Ovary (tissue), 7 donors: ENCODE measurements at regions not wholly inside any gene's neighbourhood (a gene's known extent, or its start where the extent isn't known, plus 50 kb on each side); places are given as distances from the start of the nearest gene placed in this dataset.
"Not testable (repeated sequence)": the region's sequence is repeated elsewhere in the genome, so short reads cannot be mapped to it uniquely, and the experiment has no call there.

Experiments
- DNase-seq, 5 donors: peaks; one replicate each; pipeline ENCODE4 v3.0.0-alpha.2; 2019 to 2020
- H3K27ac ChIP-seq, 2 donors: fragments of 200-600 bp; one replicate each; pipeline versions ENCODE4 v1.5.1 to v1.8.0; 2019 to 2022
- H3K27me3 ChIP-seq: fragments of 200-600 bp; one replicate; pipeline ENCODE4 v1.8.0; 2022
- H3K36me3 ChIP-seq: fragments of 200-600 bp; sonication (generic); one replicate; pipeline ENCODE4 v1.5.1; 2019
- H3K4me1 ChIP-seq: one replicate; pipeline ENCODE4 v1.8.1; 2013; ENCODE audit warnings: mild to moderate bottlenecking, moderate library complexity; ENCODE audit not compliant: insufficient read depth
- H3K4me3 ChIP-seq: fragments of 200-600 bp; sonication (generic); one replicate; pipeline ENCODE4 v1.5.1; 2017
- H3K9me3 ChIP-seq, 2 donors: fragments of 200-600 bp in 1 of 2; sonication (generic) in 1 of 2; one replicate each; pipeline versions ENCODE4 v1.5.1 to v1.8.1; 2013 to 2019; ENCODE audit warnings: mild to moderate bottlenecking in 1 of 2, moderate library complexity in 1 of 2
- CTCF ChIP-seq, 3 donors: fragments of 450-650 bp in 2 of 3; fragments of 200-600 bp in 1 of 3; IDR thresholded peaks; one replicate each; pipeline versions ENCODE4 v1.5.1 to v1.8.0; 2016 to 2022; ENCODE audit warnings: antibody characterized with exemption in 3 of 3, mild to moderate bottlenecking in 1 of 3
- EP300 ChIP-seq: sonication (generic); formaldehyde crosslinking; IDR thresholded peaks from one replicate; pipeline ENCODE4 v1.6.1; 2017; ENCODE audit warnings: antibody characterized with exemption
- POLR2A ChIP-seq: fragments of 450-650 bp; IDR thresholded peaks from one replicate; pipeline ENCODE4 v1.6.1; 2017; ENCODE audit warnings: antibody characterized with exemption, mild to moderate bottlenecking, moderate library complexity
- WGBS, 3 donors: extraction: QIAGEN DNeasy Blood & Tissue Kit in 1 of 3; methylation state at CpG; one replicate each; pipeline versions ENCODE4 v1.1.5 to v1.1.7; 2013 to 2017; 5-methylcytosine and 5-hydroxymethylcytosine counted together
- intact Hi-C, 4 donors: fragments of 100-400 bp; cut with DNase I; formaldehyde crosslinking; loops; one replicate each; pipeline versions ENCODE4 v1.11.0 to v1.15.1; 2022 to 2023
- donor health status: DM: no; HTN: no; CAD: no; lungs with moderate emphysema.
- donor health status: DM: no; HTN: no; CAD: no.
- donor health status: Bipolar disorder and iron deficiency.
- donor health status: DM: no; HTN: no; CAD: no.
- donor health status: DM: yes; HTN: yes; CAD: no.

GRCh38 chr5:37951946-37952721 is 112.3 kb upstream of the GDNF start:
- Histone ChIP-seq H3K4me1 (no peaks in the 10 kb centered on the region), H3K27me3 (no peaks in the 10 kb centered on the region), H3K36me3 (no peaks in the 10 kb centered on the region), H3K27ac (no peak overlapping the region), H3K9me3 (no peaks in the 10 kb centered on the region), H3K4me3 (no peak overlapping the region)
- intact Hi-C loops = no loop called here
- no peak for TF ChIP-seq CTCF (IDR thresholded peaks at IDR 0.05)
- TF ChIP-seq POLR2A = no peak
- WGBS, 3 donors = 83 to 88% (median 85%) methylated on average over 32 of the region's 32 CpGs
- DNase-seq = no peak

GRCh38 chr5:37950436-37950835 is 110.6 kb upstream of the GDNF start:
- no peaks in the 10 kb centered on the region for H3K9me3 ChIP-seq
- intact Hi-C loops = no loop called here
- WGBS, 3 donors = 15 to 73% (median 50%) methylated on average over 1 of the region's 1 CpG
- TF ChIP-seq POLR2A (no peak), CTCF (IDR thresholded peaks at IDR 0.05) (no peak), EP300 (no peak)
- no peaks in the 10 kb centered on the region for H3K27me3 ChIP-seq
- H3K4me1 ChIP-seq = no peaks in the 10 kb centered on the region
- H3K27ac ChIP-seq = no peak overlapping the region
- H3K36me3 ChIP-seq = no peaks in the 10 kb centered on the region
- no peak overlapping the region for H3K4me3 ChIP-seq
- no peak for DNase-seq

- H3K36me3 ChIP-seq = no peaks in the 10 kb centered on the region
- H3K4me1 ChIP-seq = no peaks in the 10 kb centered on the region
- WGBS, 3 donors = 91 to 100% (median 92%) methylated on average over 1 of the region's 1 CpG
- H3K9me3 ChIP-seq = no peaks in the 10 kb centered on the region
- TF ChIP-seq POLR2A = no peak
- TF ChIP-seq EP300 = no peak
- no peak for TF ChIP-seq CTCF (IDR thresholded peaks at IDR 0.05)
- H3K27me3 ChIP-seq = no peaks in the 10 kb centered on the region
- H3K4me3 ChIP-seq = no peak overlapping the region
- H3K27ac ChIP-seq = no peak overlapping the region
- intact Hi-C loops = no loop called here
- DNase-seq = no peak
Observed at GRCh38 chr5:37945446-37945845, 105.6 kb upstream of the GDNF start.

GRCh38 chr5:37943136-37943535 is 103.3 kb upstream of the GDNF start:
- H3K27ac ChIP-seq, H3K4me3 ChIP-seq, H3K27me3 ChIP-seq, intact Hi-C loops, H3K36me3 ChIP-seq, H3K9me3 ChIP-seq, H3K4me1 ChIP-seq, DNase-seq: not testable (repeated sequence)
- 92 to 95% (median 94%) methylated on average over 2 of the region's 2 CpGs for WGBS, 3 donors

GRCh38 chr5:37940931-37941623 is 101.2 kb upstream of the GDNF start:
- Histone ChIP-seq H3K36me3 (no peaks in the 10 kb centered on the region), H3K27me3 (no peaks in the 10 kb centered on the region), H3K9me3 (no peaks in the 10 kb centered on the region), H3K4me3 (no peak overlapping the region), H3K27ac (no peak overlapping the region), H3K4me1 (no peaks in the 10 kb centered on the region)
- intact Hi-C loops = no loop called here
- 52 to 67% (median 62%) methylated on average over 4 of the region's 4 CpGs for WGBS, 3 donors
- TF ChIP-seq POLR2A (no peak), CTCF (IDR thresholded peaks at IDR 0.05) (no peak), EP300 (no peak)
- DNase-seq = no peak
